ENCODE measurements at regions not wholly inside any gene's neighbourhood (a gene's known extent, or its start where the extent isn't known, plus 50 kb on each side); places are given as distances from the start of the nearest gene placed in this dataset.

DNA sequence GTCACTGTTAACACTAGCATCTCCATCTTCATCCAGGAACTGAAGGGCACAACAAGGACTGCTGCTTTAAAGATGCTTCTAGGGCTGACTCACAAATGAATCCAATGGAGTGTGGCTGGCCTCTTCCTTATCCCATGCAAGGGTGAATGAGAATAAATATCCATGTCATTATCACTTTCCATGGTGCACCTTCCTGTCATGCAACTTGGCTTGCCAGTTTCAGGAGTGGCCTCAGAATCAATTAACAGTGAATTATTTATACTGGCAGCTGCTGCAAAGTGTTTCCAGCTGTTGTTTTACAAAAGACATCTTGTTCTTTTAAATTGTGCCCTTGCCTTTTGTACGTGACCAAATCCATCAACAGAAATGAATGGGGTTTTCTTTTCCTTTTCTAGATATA lies 499.3 kb upstream of the TMEM132C start:
- TF ChIP-seq, protein P1, sequence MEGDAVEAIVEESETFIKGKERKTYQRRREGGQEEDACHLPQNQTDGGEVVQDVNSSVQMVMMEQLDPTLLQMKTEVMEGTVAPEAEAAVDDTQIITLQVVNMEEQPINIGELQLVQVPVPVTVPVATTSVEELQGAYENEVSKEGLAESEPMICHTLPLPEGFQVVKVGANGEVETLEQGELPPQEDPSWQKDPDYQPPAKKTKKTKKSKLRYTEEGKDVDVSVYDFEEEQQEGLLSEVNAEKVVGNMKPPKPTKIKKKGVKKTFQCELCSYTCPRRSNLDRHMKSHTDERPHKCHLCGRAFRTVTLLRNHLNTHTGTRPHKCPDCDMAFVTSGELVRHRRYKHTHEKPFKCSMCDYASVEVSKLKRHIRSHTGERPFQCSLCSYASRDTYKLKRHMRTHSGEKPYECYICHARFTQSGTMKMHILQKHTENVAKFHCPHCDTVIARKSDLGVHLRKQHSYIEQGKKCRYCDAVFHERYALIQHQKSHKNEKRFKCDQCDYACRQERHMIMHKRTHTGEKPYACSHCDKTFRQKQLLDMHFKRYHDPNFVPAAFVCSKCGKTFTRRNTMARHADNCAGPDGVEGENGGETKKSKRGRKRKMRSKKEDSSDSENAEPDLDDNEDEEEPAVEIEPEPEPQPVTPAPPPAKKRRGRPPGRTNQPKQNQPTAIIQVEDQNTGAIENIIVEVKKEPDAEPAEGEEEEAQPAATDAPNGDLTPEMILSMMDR (IDR thresholded peaks at IDR 0.05; ENCODE audit: low read length): no peak
- TF ChIP-seq EZH2 (IDR thresholded peaks at IDR 0.05; ENCODE audit: borderline replicate concordance, low read length): no peak
